OCI-LY7 (cell line): ENCODE measurements at regions not wholly inside any gene's neighbourhood (a gene's known extent, or its start where the extent isn't known, plus 50 kb on each side); places are given as distances from the start of the nearest gene placed in this dataset.

Experiments used
- EZH2phosphoT487 ChIP-seq: fragments of 200-600 bp; sonication (generic); IDR thresholded peaks from 2 replicates; pipeline ENCODE4 v1.6.1; 2018; ENCODE audit warnings: low read depth, borderline replicate concordance, mild to moderate bottlenecking, mixed run types, antibody characterized with exemption, low read length, moderate library complexity, mixed read lengths
- TF ChIP-seq, protein P1 (sequence below): fragments of 200-600 bp; sonication (generic); conservative IDR thresholded peaks from 2 replicates; pipeline ENCODE4 v1.5.1; 2014; ENCODE audit warnings: mild to moderate bottlenecking, antibody characterized with exemption, low read length, moderate library complexity, mixed read lengths

DNA sequence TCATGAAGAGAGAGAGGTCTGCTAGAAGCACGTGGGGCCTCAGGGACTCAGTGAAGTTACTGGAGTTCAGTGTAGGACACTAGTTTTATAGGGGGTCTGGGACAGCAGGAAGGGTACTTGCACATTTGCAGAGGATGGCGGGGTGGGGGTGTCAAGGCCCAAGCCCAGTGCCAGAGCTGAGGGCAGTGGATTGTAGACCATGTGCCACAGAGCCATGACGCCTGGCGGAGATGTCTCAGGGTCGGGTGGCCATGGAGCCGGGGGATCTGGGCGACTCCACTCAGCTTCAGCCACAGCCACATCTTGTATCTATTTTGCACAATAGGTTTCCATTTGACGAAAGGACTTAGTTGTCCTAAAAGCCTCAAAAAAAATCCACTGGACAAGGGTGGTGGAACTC is 50.4 kb upstream of the RGMA start:
- TF ChIP-seq, protein P1, sequence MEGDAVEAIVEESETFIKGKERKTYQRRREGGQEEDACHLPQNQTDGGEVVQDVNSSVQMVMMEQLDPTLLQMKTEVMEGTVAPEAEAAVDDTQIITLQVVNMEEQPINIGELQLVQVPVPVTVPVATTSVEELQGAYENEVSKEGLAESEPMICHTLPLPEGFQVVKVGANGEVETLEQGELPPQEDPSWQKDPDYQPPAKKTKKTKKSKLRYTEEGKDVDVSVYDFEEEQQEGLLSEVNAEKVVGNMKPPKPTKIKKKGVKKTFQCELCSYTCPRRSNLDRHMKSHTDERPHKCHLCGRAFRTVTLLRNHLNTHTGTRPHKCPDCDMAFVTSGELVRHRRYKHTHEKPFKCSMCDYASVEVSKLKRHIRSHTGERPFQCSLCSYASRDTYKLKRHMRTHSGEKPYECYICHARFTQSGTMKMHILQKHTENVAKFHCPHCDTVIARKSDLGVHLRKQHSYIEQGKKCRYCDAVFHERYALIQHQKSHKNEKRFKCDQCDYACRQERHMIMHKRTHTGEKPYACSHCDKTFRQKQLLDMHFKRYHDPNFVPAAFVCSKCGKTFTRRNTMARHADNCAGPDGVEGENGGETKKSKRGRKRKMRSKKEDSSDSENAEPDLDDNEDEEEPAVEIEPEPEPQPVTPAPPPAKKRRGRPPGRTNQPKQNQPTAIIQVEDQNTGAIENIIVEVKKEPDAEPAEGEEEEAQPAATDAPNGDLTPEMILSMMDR, result no peak
- TF ChIP-seq EZH2phosphoT487, result no peak
